Retinal pigment epithelial cell (primary cell): ENCODE measurements at regions not wholly inside any gene's neighbourhood (a gene's known extent, or its start where the extent isn't known, plus 50 kb on each side); places are given as distances from the start of the nearest gene placed in this dataset.

Source experiments
- DNase-seq: peaks from one replicate; pipeline ENCODE4 v3.0.0-alpha.2; 2010; ENCODE audit warnings: low read depth
- H3K4me3 ChIP-seq: 2 replicates; pipeline ENCODE4 v1.5.1; 2011; ENCODE audit warnings: mild to moderate bottlenecking, low read length, control low read depth, moderate library complexity
- CTCF ChIP-seq: conservative IDR thresholded peaks from 2 replicates; pipeline ENCODE4 v1.5.1; 2011; ENCODE audit warnings: low read depth, low read length, control low read depth, inconsistent platforms

- no peak for TF ChIP-seq CTCF
- H3K4me3 ChIP-seq: no peak overlapping the region
- DNase-seq: no peak
These were observed 84.2 kb upstream of the CTNNB1 start for GRCh38 chr3:41115069-41115468.

GRCh38 chr3:41116851-41117250 lies 82.5 kb upstream of the CTNNB1 start:
- no peak for DNase-seq
- no peak for TF ChIP-seq CTCF
- no peak overlapping the region for H3K4me3 ChIP-seq

- TF ChIP-seq CTCF: no peak
- no peak overlapping the region for H3K4me3 ChIP-seq
- DNase-seq: peak; percentile 100
These were observed 81.9 kb upstream of the CTNNB1 start for GRCh38 chr3:41117398-41117870.

GRCh38 chr3:41118461-41119390 lies 80.6 kb upstream of the CTNNB1 start:
- no peak overlapping the region for H3K4me3 ChIP-seq
- TF ChIP-seq CTCF: no peak
- peak; percentile 31 for DNase-seq

GRCh38 chr3:41120460-41120859 lies 78.8 kb upstream of the CTNNB1 start:
- H3K4me3 ChIP-seq: no peak overlapping the region
- no peak for TF ChIP-seq CTCF

GRCh38 chr3:41125258-41125657 lies 74.0 kb upstream of the CTNNB1 start:
- no peak overlapping the region for H3K4me3 ChIP-seq
- TF ChIP-seq CTCF: no peak
- no peak for DNase-seq

More at GRCh38 chr3:41120460-41120859, 78.8 kb upstream of the CTNNB1 start:
- DNase-seq: no peak

- DNase-seq: no peak
- no peak overlapping the region for H3K4me3 ChIP-seq
- no peak for TF ChIP-seq CTCF
These were observed 72.8 kb upstream of the CTNNB1 start for GRCh38 chr3:41126472-41126871.
